Activated gamma-delta T cell treated with anti-CD3 and anti-CD28 coated beads, Interleukin-2, amount 50 U/mL, for 16 hours (primary cell): ENCODE measurements at regions not wholly inside any gene's neighbourhood (a gene's known extent, or its start where the extent isn't known, plus 50 kb on each side); places are given as distances from the start of the nearest gene placed in this dataset.
A peak's percentile ranks its signal among the peaks of the same experiment; 100 is the strongest.

Experiments used
- DNase-seq: peaks from one replicate; pipeline ENCODE4 v3.0.0-alpha.2; 2020; ENCODE audit warnings: low read depth

DNA sequence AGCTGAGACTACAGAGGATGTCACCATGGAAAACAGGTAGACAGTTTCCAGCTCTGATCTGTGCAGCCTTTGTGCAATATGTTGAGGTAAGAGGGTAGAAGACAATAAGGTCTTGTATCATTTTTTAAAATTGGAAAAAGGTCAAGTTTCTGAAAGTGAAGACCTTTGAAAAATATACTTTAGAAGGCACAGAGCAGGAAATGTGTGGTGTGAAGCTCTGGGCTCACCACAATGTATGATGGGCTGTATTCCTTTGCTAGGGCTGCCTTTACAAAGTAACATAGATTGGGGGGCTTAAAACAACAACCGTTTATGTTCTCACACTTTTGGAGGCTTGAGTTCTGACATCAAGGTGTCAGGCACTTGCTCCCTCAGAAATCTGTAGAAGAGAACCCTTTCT is 514.3 kb upstream of the JARID2 start:
- DNase-seq = no peak

DNA sequence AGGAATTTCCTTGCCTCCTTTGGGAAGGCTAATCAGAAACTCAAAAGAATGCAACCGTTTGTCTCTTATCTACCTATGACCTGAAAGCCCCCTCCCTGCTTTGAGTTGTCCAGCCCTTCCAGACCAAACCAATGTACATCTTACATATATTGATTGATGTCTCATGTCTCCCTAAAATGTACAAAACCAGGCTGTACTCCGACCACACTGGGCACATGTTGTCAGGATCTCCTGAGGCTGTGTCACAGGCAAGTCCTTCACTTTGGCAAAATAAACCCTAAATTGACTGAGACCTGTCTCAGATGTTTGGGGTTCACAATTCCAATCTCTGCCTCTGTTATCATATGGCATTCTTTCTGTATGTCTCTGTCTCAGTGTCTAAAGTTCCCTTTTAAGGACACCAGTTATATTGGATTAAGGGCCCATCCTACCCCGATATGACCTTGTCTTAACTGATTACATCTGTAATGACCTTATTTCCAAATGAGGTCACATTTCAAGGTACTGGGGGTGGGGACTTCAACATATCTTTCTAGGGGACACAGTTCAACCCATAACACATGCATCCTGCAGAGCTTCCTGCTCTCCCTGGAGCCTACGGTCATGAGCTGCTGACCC is 513.5 kb upstream of the JARID2 start:
- no peak for DNase-seq

DNA sequence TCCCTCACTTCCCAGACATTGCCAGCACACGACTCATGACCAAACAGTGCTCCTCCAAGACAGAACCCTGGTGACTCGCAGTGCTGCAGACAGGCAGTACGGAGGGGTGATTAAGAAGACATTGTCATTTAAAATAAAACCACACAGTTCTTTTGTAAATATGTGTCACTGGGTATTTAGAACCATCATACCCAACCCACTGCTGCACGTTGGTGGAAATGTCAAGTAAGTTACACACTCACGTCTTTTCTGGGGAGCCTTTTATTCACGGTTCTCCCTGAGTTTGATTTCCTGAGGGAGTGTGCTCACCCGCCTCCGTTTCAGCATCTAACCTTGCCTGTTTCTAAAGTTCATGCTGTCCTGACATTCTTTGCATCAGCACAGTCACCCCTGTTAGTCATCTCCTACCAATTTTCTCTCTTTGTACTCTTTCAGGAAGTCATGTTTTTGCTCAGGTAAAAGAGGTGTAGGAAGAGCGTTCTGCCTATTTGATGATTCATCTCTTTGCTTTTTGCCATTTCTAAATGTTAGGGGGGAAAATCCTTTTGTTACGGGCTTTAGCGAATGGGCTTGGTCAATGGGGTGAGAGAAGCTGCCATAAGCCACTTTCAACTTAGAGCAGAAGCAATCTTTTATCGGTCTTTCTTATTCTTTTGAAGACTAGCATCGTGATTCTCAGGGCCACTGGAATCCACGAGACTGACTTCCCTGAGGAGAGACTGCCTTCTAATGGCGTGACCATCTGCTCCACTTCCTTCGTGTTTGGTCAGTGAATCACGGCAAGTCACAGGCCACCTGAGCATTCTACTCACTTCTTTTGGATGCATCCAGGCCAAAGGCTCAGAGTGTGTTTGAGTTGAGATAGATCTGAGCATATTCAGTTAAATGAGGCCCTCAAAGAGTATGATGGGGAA is 512.8 kb upstream of the JARID2 start:
- DNase-seq = peak; percentile 36

DNA sequence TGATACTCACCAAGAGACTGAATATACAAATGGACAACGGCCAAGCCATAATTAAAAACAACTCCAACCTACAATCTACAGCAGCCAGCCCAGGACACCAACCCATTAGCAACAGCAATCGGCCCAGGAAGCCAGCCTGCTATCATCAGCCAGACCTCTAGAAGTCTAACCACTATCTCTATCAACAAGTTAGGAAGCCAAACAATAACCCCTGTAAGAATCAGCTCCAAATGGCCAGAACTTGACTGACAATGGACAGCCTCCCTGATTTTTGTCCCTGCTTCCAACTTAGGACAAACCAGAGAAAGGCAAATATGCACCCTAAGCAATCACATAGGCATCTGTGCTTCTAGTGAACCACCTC is 511.8 kb upstream of the JARID2 start:
- no peak for DNase-seq

DNA sequence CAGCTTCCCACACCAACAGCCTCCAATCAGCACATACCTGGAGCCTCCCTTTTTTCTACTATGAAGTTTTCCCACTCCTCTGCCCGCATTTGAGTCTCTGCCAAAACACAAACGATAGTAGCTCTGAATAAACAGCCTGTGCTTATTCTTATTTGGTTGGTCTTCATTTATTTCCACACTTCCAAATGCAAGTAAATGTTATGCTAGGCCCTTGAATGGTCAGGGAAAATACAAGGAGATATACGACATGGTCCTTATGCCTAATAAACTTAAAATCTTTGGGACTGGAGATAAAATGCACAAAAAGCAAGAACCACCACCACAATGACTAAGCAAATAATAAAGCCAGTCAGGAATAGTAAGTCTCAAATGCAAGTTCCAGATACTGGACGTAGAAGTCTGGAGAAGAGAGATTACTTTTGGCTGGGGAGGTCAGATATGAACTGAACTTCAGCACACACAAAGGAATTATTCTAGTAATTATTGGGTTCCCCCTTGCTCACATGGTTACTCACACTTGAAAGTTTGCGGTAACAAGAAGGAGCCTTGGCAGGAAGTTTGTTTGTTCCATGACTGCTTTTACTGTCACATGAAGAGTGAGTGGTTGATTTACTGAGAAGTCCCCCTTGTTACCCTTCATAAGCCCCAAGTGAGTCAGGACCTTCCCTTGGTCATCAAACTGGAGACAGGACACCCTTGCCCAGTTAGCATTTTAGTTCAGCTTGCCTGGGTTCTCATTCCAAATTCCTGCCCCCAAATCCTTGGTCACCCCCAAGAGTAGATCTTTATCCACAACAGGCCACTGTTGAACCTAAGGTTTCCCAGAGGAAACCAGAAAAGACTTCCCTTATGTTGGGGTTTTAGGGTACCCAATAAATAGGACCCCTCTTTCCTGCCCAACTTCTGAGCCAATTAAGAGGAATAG is 511.2 kb upstream of the JARID2 start:
- no peak for DNase-seq

DNA sequence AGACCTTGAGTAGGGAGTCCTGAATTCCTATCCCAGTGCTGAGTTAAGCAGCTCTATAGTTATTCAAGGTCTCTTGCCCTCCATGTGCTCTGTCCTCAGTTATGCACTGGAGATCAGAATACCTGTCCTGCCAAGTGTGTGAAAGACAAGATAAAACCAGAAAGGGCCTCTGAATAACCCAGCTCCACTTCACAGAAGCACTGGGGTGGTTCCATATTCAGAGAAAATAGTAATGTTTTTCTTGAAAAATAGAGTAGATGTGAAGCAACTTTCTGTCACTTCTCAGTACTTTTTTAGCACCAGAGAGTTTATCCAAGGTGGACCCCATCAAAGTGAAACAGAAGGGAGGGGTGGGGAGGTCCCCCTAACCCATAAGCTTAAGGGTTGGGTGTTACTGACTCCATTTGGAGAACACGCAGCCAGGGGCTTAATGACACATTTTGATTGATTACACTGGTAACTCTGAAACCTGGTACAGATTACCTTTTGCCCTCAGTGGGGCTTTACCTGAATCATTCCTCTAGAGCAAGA is 509.8 kb upstream of the JARID2 start:
- no peak for DNase-seq

DNA sequence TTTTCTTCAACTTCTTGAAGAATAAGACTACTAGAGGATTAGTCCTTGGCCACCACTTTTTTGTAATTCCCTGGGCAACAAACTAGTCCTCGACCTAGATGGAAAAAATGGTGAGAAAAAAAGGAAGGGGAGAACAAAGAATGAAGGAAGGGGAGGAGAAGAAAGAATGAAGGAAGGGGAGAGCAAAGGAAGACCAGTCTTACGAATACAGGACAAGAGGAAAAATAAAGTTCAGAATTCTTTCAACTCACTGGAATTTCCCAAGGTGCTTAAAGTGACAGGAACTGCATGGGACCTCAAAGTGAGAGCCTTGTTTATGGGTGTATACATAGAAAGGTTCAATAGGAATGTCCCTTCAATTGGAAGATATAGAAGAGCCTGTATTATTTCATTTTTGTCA is 509.3 kb upstream of the JARID2 start:
- DNase-seq = no peak

DNA sequence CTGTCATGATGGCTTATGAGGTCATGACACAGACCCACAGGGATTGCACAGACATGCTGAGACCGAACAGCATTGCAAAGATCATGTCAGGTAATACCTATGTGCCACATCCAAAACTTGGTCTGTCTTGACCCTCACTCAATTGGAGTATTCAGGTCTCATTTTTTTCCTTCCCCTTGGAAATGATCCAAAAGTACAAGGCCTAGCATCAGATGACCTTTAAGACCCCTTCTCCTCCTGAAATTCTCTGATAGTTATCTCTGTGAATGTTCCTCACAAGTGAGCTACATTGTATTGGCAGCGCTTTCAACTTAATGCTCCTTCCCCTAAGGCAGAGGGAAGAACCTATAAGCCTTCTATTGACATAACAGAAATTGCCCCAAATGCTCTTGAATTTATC is 507.4 kb upstream of the JARID2 start:
- DNase-seq = no peak

DNA sequence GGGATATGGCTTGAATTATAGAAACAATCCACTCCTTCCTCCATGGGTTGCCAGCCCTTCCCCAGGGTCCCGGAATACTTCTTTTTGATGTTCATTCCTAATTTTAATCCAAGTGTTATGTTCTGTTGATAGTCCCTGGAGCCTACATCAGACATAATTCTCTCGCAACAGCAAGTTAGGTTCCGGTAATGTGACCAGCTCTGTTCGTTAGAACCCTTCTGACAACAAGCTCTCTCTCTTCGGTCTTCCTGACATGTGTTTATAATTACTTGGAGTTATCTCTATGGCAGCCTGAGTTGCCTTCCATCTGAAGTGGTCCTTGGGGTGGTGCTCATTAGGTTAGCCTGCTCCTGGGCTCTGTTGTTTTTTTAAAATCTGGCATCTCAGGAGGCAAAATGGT is 506.9 kb upstream of the JARID2 start:
- DNase-seq = no peak

DNA sequence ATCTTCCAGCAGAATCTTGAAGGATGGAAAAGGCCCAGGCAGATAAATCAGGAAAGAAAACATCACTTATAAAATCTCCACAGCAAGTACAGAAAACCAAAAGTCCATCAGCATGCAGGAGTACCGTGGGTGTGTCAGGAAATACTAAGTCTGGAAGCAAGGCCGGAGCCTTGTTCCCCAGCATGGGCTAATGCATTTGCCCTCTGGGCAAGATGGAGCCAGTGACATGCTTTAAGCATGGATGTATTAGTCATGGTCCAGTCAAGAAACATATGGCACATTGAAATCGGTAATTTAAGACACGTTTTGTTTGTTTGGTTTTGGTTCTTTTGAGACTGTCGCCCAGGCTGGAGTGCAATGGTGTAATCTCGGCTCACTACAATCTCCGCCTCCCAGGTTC is 506.0 kb upstream of the JARID2 start:
- no peak for DNase-seq

DNA sequence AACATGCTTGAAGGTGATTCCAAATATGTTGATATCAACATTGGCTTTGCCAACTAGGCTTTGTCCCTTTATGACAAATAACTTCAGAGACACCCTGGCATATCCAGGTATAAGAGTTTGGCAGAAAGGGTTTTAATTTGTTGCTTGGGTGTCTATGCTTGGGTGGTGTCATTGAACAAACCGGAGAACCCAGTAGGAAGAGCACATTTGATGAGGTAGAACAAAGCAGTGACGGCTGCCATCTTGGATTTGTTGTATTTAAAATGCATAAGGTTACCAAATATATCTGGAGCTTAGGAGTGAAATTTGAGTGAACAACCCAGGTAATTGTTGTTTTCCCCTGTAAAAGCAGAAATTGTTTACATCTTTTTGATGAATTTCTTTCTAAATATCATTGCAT is 503.7 kb upstream of the JARID2 start:
- no peak for DNase-seq

DNA sequence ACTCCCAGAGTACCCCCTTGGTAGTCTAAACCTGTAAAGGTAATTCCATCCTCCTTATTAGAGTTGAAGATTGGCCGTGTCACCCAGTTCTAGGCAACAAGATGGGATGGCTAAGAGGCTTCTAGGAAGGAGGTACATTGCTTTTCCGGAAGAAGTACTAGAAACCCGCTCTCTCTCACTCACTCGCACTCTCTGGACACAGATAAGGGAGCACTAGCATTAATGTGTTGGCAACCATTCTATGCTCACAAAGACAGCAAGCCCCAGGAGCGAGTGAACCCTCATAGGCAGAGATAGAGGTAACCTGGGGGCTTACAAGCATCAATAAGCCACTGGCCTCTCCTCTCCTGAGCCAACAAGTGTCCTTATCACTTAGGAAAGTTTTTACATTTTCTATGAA is 503.2 kb upstream of the JARID2 start:
- no peak for DNase-seq

DNA sequence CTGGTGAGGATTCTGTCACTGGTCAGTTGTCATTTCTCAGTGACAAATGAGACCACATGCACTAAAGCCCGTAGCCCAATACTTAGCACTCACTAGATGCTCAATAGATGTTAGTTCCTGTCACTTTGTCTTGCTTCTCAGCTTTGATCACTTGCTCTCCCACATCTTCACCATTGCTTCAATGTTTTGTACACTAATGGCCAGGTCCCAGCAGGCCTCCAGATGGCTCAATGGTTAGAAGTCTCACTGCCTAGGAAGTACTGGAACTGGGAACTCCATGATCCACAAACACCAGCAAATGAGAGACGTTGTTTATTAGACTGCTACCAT is 502.8 kb upstream of the JARID2 start:
- DNase-seq = no peak

DNA sequence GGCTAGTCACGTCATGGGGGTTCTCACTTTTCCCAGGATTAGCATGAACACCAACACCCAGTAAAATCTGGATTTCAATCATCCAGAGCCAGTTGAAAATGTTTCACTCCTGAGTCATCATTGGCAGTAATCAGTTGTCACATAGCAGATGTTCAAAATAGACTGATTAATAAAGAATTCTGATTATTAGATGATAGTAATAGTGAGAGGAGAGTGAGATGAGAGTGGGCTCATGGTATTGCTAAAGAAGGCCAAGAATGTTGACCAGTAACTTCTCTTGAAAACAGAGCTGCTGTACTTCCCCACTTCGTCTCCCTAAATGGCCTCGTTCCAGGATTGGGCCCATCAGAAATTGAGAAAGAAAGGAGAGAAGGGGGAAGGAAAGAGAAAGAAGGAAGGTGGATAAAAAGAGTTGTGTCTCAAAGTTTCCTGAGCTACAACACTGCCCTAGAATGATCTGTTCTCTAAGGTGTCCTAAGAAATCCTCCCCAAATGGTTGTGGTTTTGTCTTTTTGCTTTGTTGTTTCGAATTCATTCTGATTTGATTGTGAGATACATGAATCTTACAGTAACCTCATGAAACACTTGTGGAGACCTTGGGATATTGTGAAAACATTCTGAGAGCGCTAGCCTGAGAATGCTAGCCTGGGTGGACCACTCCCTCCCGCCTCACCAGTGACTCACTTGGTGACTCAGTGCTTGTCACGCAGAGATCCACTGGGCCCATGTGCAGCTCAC is 502.2 kb upstream of the JARID2 start:
- DNase-seq = peak; percentile 53

DNA sequence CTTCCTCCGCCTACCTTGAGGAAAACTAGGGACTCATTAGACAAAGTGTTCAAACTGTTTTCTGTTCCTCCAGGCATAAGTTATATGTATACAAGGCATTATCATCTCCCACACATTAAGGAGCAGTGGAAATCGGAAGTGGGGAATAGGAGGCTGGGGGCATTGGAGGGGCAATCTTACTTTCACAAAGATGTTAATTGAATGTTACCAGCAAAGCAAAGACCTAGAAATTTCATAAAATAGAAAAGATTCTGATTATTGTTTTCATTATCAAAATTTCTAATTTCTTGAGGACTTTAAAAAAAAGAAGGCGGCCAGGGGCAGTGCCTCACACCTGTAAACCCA is 501.7 kb upstream of the JARID2 start:
- no peak for DNase-seq

DNA sequence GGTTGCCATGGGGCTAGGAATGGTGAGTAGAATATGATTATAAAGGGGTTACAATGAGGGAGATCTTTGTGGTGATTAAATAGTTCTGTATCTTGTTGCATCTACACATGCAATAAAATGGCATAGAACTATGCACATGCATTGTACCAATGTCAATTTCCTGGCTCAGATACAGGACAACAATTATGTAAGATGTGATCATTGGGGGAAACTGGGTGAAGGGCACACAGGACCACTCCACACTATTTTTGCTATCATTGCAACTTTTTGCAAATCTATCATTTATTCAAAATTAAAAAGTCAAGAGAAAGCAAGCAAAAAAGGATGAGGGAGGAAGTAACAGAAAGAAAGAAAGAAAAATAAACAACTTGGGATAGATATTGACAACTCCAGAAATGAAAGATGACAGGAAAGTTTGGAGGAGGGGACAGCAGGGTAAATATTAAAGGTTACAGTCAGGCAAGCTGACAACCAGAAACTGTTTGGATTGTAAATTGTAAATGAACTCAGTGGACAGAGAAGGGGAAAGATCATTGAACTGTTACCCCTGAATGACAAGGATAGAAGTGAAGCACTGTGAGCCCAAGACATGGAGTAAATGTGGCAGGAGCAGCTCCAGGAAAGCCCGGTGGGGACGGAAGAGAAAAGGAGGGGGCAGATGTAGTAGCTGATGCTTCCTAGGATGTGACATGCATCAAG is 499.6 kb upstream of the JARID2 start:
- no peak for DNase-seq

DNA sequence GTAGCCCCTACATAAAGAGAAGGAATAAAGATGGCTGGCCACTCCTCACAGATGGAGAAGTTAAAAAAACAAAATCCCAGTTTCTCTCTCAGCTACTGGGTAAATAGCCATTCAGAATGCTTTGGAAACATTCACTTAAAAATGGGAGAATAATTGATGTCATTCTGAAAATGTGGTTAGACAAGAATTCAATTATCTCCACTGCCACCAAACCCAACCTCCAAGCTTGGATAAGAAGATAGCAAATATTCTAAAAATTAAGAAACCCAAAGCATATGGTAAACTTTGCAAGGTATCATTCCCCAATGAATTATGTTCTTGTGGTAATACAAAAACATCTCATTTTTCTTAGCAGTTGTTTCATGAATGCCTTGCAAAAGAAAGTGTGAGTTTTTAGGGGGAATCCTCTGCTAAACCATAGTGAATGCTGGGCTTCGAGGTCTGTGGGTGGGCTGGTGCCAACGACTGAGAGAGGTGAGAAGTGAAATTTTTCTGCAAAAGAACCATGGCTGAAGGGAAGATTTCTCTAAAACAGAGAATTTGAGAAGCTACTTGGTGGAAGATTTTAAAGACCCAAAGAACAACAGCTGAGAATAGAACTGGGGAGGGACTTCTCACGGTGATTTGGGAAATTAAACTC is 497.9 kb upstream of the JARID2 start:
- no peak for DNase-seq

DNA sequence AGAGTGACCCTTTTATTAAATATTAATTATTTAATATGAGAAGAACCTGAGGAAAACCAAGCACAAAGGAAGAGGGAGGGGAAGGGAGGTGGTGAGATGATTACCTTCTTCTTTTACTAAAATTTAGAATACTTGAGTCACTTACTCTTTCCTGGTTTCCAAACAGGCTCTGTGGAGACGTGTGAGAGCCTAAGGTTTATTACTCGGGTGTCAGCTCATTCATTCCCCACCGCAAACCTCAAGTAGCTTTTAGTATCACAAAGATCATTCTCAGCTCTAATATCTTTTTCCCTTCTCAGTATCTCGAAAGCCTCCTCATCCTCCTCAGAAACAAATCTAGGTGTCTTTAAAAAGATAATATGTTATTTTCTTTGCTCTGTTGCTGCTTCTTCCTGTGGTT is 497.2 kb upstream of the JARID2 start:
- no peak for DNase-seq

DNA sequence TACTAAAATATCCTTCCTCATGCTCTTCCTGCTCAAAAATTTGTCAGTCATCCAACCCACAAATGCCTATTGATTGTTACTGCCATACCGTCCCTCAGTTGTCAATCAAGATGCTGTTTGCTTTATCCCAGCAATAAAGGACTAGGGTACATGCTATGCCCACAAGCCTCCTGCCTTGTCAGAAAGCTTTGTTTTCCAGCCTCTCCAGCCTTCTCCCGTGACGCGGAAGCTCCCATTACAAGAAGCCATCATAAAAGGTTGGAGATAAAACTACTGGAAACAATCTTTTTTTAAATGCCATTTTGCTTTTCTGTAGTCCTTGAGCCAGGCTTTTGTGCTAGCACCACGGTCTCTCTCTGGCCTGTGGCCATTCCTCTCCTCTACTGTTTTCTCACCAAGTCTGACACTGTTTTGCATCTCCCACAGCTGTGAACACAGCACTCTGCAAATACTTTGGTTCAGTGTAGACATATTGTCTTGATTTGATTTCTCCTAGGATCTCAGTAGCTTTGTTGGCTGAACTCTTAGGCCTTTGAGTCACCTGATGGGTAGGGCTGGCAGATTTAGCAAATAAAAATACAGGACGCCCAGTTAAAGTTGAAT is 495.7 kb upstream of the JARID2 start:
- DNase-seq = no peak

DNA sequence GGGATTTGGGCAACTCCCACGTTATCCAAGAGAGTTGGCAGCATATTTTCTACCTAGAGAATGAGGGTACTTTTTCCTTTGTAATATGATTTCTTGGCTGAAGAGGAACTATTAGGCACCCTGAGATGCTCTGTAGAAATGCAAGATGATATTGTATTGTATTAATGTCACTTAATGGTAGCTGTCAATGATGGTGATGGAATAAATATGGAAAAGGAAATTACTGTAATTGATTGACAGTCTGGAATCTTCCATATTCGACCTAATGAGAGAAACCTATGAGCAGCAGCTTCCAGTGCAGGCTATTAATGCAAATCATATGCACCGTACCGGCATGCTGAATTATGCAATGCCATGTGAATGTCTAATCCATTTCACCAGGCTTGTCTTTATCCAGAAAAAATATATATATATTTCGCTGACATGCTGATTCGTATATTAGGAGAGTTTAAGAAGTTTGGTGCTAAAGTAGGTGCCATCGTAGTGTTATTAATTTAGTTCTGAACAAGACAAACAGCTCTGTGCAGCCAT is 494.2 kb upstream of the JARID2 start:
- DNase-seq = no peak
